ENCODE measurements at regions not wholly inside any gene's neighbourhood (a gene's known extent, or its start where the extent isn't known, plus 50 kb on each side); places are given as distances from the start of the nearest gene placed in this dataset.

DNA sequence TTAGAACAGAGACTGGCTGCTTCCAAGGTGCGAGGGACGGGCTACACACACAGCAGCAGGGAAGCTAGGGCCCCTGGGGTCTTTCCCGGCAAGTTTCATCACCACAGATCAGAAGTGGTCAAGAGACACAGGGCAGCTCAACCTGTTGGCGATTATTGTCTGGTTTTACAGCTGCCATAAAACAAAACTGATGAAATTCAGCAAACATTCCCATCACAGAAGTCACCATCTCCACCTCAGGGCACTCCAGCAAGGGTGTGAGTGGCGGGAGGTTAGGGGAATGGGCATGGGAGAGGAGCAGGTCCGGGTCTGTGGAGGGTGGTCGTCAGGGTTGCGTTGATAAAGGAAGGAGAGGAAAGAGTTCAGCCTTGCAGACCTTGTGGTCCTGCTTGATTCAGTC is 91.0 kb downstream of the PXDC1 start:
- Histone ChIP-seq H3K4me3 (ENCODE audit: low read length) (no peak overlapping the region), H3K9me3 (ENCODE audit: low read length) (no peaks in the 10 kb centered on the region), H3K27me3 (ENCODE audit: insufficient read depth, low read length, poor library complexity, severe bottlenecking) (no peaks in the 10 kb centered on the region), H3K36me3 (ENCODE audit: insufficient read depth, low read length) (no peaks in the 10 kb centered on the region), H3K4me1 (ENCODE audit: insufficient read depth, low read length) (no peaks in the 10 kb centered on the region), H3K27ac (ENCODE audit: low read depth, low read length) (no peak overlapping the region)
- Mint-ChIP-seq H3K4me1 (no peaks in the 10 kb centered on the region), H3K27me3 (peaks cover 12 to 30% of the 10 kb centered on the region in 2 donors), H3K27ac (no peak overlapping the region), H3K4me3 (no peak overlapping the region), H3K9me3 (peaks cover 0 to 3% (median 0%) of the 10 kb centered on the region in 5 donors), H3K36me3 (no peaks in the 10 kb centered on the region)
- DNase-seq: no peak
- POLR2A ChIA-PET: no interaction called here
- CTCF ChIA-PET: no interaction called here

DNA sequence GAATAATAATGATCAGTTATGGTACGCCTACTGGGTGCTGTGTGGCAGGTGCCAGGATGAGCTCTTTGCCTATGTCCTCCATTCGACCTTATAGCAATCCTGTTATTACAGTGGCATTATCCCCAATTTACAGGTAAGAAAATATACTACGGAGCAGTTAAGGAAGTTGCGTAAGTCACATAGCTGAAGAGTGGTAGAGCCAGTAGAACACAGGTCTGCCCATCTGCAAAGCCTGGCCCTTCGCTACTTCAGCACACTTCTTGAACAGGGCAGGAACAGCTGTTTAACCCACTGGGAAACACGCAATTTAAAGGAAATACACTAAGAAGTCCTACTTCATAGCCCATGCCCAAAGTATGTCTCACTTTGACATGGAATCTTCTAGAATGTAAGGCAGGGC is 91.8 kb downstream of the PXDC1 start:
- no peak overlapping the region for H3K27ac Mint-ChIP-seq
- Histone ChIP-seq H3K4me1 (ENCODE audit: insufficient read depth, low read length) (no peaks in the 10 kb centered on the region), H3K4me3 (ENCODE audit: low read length) (no peak overlapping the region), H3K9me3 (ENCODE audit: low read length) (no peaks in the 10 kb centered on the region), H3K27ac (ENCODE audit: low read depth, low read length) (no peak overlapping the region), H3K36me3 (ENCODE audit: insufficient read depth, low read length) (no peaks in the 10 kb centered on the region), H3K27me3 (ENCODE audit: insufficient read depth, low read length, poor library complexity, severe bottlenecking) (no peaks in the 10 kb centered on the region)
- CTCF ChIA-PET: no interaction called here
- no peak overlapping the region for H3K4me3 Mint-ChIP-seq
- H3K27me3 Mint-ChIP-seq: peaks cover 10 to 32% of the 10 kb centered on the region in 2 donors
- H3K36me3 Mint-ChIP-seq: no peaks in the 10 kb centered on the region
- DNase-seq: no peak
- peaks cover 0 to 3% (median 0%) of the 10 kb centered on the region in 5 donors for H3K9me3 Mint-ChIP-seq
- POLR2A ChIA-PET: no interaction called here
- H3K4me1 Mint-ChIP-seq: no peaks in the 10 kb centered on the region

DNA sequence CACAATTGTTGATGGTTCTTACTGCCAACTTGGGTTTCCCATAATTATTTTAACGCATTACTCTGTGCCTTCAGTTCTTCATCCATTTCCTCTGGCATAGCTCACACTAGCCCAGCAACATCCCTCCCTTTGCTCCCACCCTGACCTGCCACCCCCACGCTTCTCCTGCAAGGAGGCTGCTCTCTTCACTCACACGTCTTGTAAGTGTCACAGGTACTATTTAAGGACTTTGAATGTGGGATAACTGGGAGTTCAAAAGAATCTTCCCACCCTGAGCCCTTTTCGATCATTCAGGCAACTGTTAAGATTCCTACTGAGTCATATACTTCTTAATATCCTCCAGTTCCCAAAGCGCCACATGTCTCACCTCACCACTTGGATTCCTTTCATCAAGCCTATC is 95.4 kb downstream of the PXDC1 start:
- Mint-ChIP-seq H3K4me1 (no peaks in the 10 kb centered on the region), H3K9me3 (peaks cover 0 to 3% (median 0%) of the 10 kb centered on the region in 5 donors), H3K4me3 (no peak overlapping the region), H3K27ac (peak overlapping the region in 2 of 8 donors; percentile 2 to 41), H3K36me3 (no peaks in the 10 kb centered on the region), H3K27me3 (peaks cover 3 to 37% of the 10 kb centered on the region in 2 donors)
- Histone ChIP-seq H3K36me3 (ENCODE audit: insufficient read depth, low read length) (no peaks in the 10 kb centered on the region), H3K27me3 (ENCODE audit: insufficient read depth, low read length, poor library complexity, severe bottlenecking) (no peaks in the 10 kb centered on the region), H3K4me3 (ENCODE audit: low read length) (no peak overlapping the region), H3K9me3 (ENCODE audit: low read length) (no peaks in the 10 kb centered on the region), H3K4me1 (ENCODE audit: insufficient read depth, low read length) (no peaks in the 10 kb centered on the region), H3K27ac (ENCODE audit: low read depth, low read length) (no peak overlapping the region)
- DNase-seq: no peak
- ChIA-PET POLR2A (no interaction called here), CTCF (no interaction called here)

DNA sequence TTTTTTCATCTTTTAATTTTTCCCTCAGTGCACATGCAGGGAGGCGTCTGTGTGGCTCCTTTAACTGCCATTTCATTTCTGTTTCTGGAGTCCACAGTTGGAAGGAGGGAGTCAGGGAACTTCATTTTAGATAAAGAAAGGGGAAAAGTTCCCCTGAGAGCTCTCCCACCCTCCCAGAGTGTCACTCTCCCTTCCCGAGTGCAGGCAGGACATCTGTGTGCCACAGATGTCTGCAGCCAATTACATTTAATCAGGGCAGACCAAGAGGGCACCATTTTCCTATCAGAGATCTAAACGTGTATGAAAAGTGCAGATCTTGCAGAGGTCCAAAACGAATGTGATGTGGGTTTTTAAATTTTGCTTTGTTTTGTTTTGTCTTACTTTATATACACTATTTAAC is 96.6 kb downstream of the PXDC1 start:
- Histone ChIP-seq H3K36me3 (ENCODE audit: insufficient read depth, low read length) (no peaks in the 10 kb centered on the region), H3K4me1 (ENCODE audit: insufficient read depth, low read length) (no peaks in the 10 kb centered on the region), H3K27ac (ENCODE audit: low read depth, low read length) (no peak overlapping the region), H3K4me3 (ENCODE audit: low read length) (no peak overlapping the region), H3K9me3 (ENCODE audit: low read length) (no peaks in the 10 kb centered on the region), H3K27me3 (ENCODE audit: insufficient read depth, low read length, poor library complexity, severe bottlenecking) (no peaks in the 10 kb centered on the region)
- Mint-ChIP-seq H3K4me3 (no peak overlapping the region), H3K9me3 (peaks cover 0 to 3% (median 0%) of the 10 kb centered on the region in 5 donors), H3K4me1 (no peaks in the 10 kb centered on the region), H3K27ac (no peak overlapping the region), H3K27me3 (peaks cover 3 to 42% of the 10 kb centered on the region in 2 donors), H3K36me3 (no peaks in the 10 kb centered on the region)
- CTCF ChIA-PET: no interaction called here
- DNase-seq: no peak
- POLR2A ChIA-PET: no interaction called here

DNA sequence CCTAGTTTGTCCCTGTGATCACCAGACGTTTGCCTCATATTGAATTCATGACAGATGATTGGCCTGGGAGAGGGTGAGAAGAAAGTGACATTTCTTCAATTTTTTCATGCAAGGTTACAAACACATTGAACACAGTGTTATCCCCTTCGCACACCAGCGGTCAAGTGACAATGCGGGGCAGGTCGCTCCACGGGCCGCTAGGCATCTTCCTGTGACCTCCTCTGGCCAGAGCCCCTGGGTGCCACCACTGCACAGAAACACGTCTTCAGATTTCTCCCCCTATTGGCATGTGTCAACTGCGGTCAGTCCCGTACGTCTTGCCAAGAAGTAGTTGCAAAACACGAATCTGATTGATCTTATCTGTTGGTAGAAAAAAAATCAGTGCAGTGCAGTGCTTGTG is 97.1 kb downstream of the PXDC1 start:
- peaks cover 3 to 42% of the 10 kb centered on the region in 2 donors for H3K27me3 Mint-ChIP-seq
- no peaks in the 10 kb centered on the region for H3K27me3 ChIP-seq (ENCODE audit: insufficient read depth, low read length, poor library complexity, severe bottlenecking)
- no peak overlapping the region for H3K27ac Mint-ChIP-seq
- no peaks in the 10 kb centered on the region for H3K4me1 Mint-ChIP-seq
- POLR2A ChIA-PET: no interaction called here
- H3K9me3 ChIP-seq (ENCODE audit: low read length): no peaks in the 10 kb centered on the region
- H3K4me1 ChIP-seq (ENCODE audit: insufficient read depth, low read length): no peaks in the 10 kb centered on the region
- CTCF ChIA-PET: no interaction called here
- H3K9me3 Mint-ChIP-seq: peaks cover 0 to 3% (median 0%) of the 10 kb centered on the region in 5 donors
- H3K27ac ChIP-seq (ENCODE audit: low read depth, low read length): no peak overlapping the region
- no peak overlapping the region for H3K4me3 ChIP-seq (ENCODE audit: low read length)
- DNase-seq: no peak
- no peaks in the 10 kb centered on the region for H3K36me3 Mint-ChIP-seq
- H3K4me3 Mint-ChIP-seq: no peak overlapping the region
- H3K36me3 ChIP-seq (ENCODE audit: insufficient read depth, low read length): no peaks in the 10 kb centered on the region

DNA sequence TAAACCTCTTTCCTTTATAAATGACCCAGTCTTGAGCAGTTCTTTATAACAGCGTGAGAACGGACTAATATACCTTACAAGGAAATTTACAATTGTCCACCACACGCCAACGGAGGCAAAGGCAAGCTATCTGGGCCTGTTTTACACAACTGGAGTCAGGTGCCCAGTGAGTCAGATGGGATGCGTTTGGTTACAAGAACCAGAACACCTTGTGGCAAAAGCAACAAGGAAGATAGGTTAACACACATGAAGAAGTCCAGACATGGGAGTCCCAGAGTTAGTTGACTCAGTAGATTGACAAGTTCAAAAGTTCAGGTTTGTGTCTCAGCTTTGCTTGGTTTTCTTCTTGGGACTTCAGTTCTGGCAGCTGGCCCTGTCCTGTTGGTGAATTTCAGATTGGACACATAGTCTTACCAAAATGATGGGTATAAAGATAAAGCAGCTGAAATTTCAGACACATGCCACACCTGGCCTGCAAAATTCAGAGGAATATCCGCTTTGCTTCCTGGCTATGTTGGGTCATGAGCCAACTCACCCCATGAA is 97.9 kb downstream of the PXDC1 start:
- CTCF ChIA-PET: no interaction called here
- no peaks in the 10 kb centered on the region for H3K36me3 Mint-ChIP-seq
- no peaks in the 10 kb centered on the region for H3K4me1 ChIP-seq (ENCODE audit: insufficient read depth, low read length)
- H3K27ac ChIP-seq (ENCODE audit: low read depth, low read length): no peak overlapping the region
- no peak overlapping the region for H3K4me3 ChIP-seq (ENCODE audit: low read length)
- H3K27me3 ChIP-seq (ENCODE audit: insufficient read depth, low read length, poor library complexity, severe bottlenecking): no peaks in the 10 kb centered on the region
- no peaks in the 10 kb centered on the region for H3K9me3 ChIP-seq (ENCODE audit: low read length)
- H3K27me3 Mint-ChIP-seq: peaks cover 3 to 44% of the 10 kb centered on the region in 2 donors
- no peaks in the 10 kb centered on the region for H3K36me3 ChIP-seq (ENCODE audit: insufficient read depth, low read length)
- no peaks in the 10 kb centered on the region for H3K4me1 Mint-ChIP-seq
- DNase-seq: no peak
- no peak overlapping the region for H3K27ac Mint-ChIP-seq
- peaks cover 0 to 3% (median 0%) of the 10 kb centered on the region in 5 donors for H3K9me3 Mint-ChIP-seq
- POLR2A ChIA-PET: no interaction called here
- no peak overlapping the region for H3K4me3 Mint-ChIP-seq

DNA sequence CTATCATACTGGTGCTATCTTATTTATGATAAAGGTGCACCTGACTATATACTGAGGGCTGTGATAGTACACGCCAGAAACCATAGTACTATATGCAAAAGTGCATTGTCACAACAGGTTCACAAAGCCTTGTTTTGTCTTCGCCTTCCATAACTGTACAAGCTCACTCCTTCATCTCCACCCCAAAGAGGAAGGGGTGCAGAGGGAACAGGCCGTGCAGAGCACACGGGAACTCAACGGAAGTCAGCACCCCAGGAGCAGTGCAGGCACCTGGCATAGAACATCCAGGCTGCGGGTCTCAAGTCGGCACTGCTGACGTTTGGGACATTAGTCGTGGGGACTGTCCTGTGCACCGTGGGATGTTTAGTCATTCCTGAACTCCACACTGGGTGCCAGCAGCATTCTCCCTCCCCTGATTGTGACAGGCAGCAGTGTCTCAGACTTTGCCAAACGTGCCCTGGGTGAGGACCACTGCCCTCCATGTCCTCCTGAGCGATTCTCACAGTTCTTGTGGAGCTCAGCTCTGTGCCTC is 99.7 kb downstream of the PXDC1 start:
- no peaks in the 10 kb centered on the region for H3K9me3 ChIP-seq (ENCODE audit: low read length)
- H3K36me3 Mint-ChIP-seq: no peaks in the 10 kb centered on the region
- H3K27ac Mint-ChIP-seq: no peak overlapping the region
- no peaks in the 10 kb centered on the region for H3K4me1 Mint-ChIP-seq
- H3K27me3 ChIP-seq (ENCODE audit: insufficient read depth, low read length, poor library complexity, severe bottlenecking): no peaks in the 10 kb centered on the region
- peaks cover 3 to 43% of the 10 kb centered on the region in 2 donors for H3K27me3 Mint-ChIP-seq
- ChIA-PET CTCF (no interaction called here), POLR2A (no interaction called here)
- H3K27ac ChIP-seq (ENCODE audit: low read depth, low read length): peak overlapping the region; percentile 54
- no peaks in the 10 kb centered on the region for H3K4me1 ChIP-seq (ENCODE audit: insufficient read depth, low read length)
- no peaks in the 10 kb centered on the region for H3K36me3 ChIP-seq (ENCODE audit: insufficient read depth, low read length)
- H3K4me3 ChIP-seq (ENCODE audit: low read length): no peak overlapping the region
- peaks cover 0 to 3% (median 0%) of the 10 kb centered on the region in 5 donors for H3K9me3 Mint-ChIP-seq
- H3K4me3 Mint-ChIP-seq: no peak overlapping the region
- no peak for DNase-seq

DNA sequence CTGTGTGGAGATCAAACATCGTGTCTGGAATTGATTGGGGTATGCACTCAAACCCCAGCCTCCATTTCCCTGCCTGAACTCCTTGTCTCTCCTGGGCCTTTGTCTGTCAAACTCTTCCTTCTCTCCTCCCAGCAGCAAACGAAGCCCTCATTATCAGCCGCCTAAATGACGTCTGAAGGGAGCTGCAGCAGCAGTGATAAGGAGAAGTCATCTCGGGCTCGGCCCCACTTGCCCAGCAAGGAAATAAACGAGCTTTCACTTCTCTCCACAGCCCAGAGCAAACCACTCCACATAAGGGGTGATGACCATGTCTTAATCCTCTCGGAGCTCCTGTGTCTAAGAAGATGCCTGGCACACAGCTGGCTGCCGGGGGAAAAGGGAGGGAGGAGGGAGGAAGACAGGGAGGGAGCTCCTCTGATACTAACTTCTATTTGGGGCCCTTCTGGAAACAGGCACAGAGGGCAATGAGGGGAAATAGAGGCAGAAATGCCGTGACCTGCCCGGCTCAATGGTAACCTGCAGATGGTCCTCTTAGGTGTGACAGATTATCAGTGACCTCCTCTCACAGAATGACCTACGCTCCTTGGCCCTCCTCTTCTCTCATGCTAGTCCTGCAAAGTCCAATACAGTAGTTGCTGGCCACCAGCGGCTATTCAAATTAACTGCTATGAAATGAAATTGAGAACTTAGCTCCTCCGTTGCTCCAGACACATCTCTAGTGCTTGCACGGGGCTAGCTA is 100.4 kb downstream of the PXDC1 start:
- no peaks in the 10 kb centered on the region for H3K4me1 ChIP-seq (ENCODE audit: insufficient read depth, low read length)
- H3K9me3 Mint-ChIP-seq: no peaks in the 10 kb centered on the region
- H3K27ac Mint-ChIP-seq: no peak overlapping the region
- H3K4me1 Mint-ChIP-seq: no peaks in the 10 kb centered on the region
- H3K36me3 Mint-ChIP-seq: no peaks in the 10 kb centered on the region
- H3K36me3 ChIP-seq (ENCODE audit: insufficient read depth, low read length): no peaks in the 10 kb centered on the region
- no peaks in the 10 kb centered on the region for H3K27me3 ChIP-seq (ENCODE audit: insufficient read depth, low read length, poor library complexity, severe bottlenecking)
- H3K9me3 ChIP-seq (ENCODE audit: low read length): no peaks in the 10 kb centered on the region
- H3K27ac ChIP-seq (ENCODE audit: low read depth, low read length): peak overlapping the region; percentile 54
- H3K4me3 ChIP-seq (ENCODE audit: low read length): no peak overlapping the region
- ChIA-PET POLR2A (no interaction called here), CTCF (no interaction called here)
- peaks cover 3 to 39% of the 10 kb centered on the region in 2 donors for H3K27me3 Mint-ChIP-seq
- no peak for DNase-seq
- no peak overlapping the region for H3K4me3 Mint-ChIP-seq
